HEK293 (cell line): ENCODE measurements at regions not wholly inside any gene's neighbourhood (a gene's known extent, or its start where the extent isn't known, plus 50 kb on each side); places are given as distances from the start of the nearest gene placed in this dataset.

Experiments used
- ATF2 ChIP-seq: fragments of 450-650 bp; formaldehyde crosslinking; IDR thresholded peaks from 2 replicates; pipeline ENCODE4 v1.5.1; 2016; ENCODE audit warnings: missing biosample characterization, missing genetic modification characterization, low read depth
- CTCF ChIP-seq: fragments of 450-650 bp; formaldehyde crosslinking; IDR thresholded peaks from 2 replicates; pipeline ENCODE4 v1.5.1; 2016; ENCODE audit warnings: missing biosample characterization, missing genetic modification characterization
- INSM2 ChIP-seq: fragments of 450-650 bp; formaldehyde crosslinking; IDR thresholded peaks from 2 replicates; pipeline ENCODE4 v1.5.1; 2016; ENCODE audit warnings: missing biosample characterization, missing genetic modification characterization
- KLF16 ChIP-seq: fragments of 450-650 bp; formaldehyde crosslinking; IDR thresholded peaks from 2 replicates; pipeline ENCODE4 v1.5.1; 2017; ENCODE audit warnings: missing biosample characterization, missing genetic modification characterization
- YY1 ChIP-seq: fragments of 450-650 bp; formaldehyde crosslinking; IDR thresholded peaks from 2 replicates; pipeline ENCODE4 v1.5.1; 2018; ENCODE audit warnings: missing biosample characterization, missing genetic modification characterization
- ZNF157 ChIP-seq: fragments of 450-650 bp; formaldehyde crosslinking; IDR thresholded peaks from 2 replicates; pipeline ENCODE4 v1.5.1; 2016; ENCODE audit warnings: missing biosample characterization, missing genetic modification characterization
- ZNF221 ChIP-seq: fragments of 450-650 bp; formaldehyde crosslinking; IDR thresholded peaks from 2 replicates; pipeline ENCODE4 v1.5.1; 2017; ENCODE audit warnings: missing biosample characterization, missing genetic modification characterization, borderline replicate concordance
- ZNF24 ChIP-seq: fragments of 450-650 bp; formaldehyde crosslinking; IDR thresholded peaks from 2 replicates; pipeline ENCODE4 v1.5.1; 2016; ENCODE audit warnings: missing biosample characterization, missing genetic modification characterization
- ZNF558 ChIP-seq: fragments of 450-650 bp; formaldehyde crosslinking; IDR thresholded peaks from 2 replicates; pipeline ENCODE4 v1.5.1; 2016; ENCODE audit warnings: missing biosample characterization, missing genetic modification characterization
- ZNF776 ChIP-seq: fragments of 450-650 bp; formaldehyde crosslinking; IDR thresholded peaks from 2 replicates; pipeline ENCODE4 v1.5.0; 2017; ENCODE audit warnings: missing biosample characterization, missing genetic modification characterization, borderline replicate concordance

DNA sequence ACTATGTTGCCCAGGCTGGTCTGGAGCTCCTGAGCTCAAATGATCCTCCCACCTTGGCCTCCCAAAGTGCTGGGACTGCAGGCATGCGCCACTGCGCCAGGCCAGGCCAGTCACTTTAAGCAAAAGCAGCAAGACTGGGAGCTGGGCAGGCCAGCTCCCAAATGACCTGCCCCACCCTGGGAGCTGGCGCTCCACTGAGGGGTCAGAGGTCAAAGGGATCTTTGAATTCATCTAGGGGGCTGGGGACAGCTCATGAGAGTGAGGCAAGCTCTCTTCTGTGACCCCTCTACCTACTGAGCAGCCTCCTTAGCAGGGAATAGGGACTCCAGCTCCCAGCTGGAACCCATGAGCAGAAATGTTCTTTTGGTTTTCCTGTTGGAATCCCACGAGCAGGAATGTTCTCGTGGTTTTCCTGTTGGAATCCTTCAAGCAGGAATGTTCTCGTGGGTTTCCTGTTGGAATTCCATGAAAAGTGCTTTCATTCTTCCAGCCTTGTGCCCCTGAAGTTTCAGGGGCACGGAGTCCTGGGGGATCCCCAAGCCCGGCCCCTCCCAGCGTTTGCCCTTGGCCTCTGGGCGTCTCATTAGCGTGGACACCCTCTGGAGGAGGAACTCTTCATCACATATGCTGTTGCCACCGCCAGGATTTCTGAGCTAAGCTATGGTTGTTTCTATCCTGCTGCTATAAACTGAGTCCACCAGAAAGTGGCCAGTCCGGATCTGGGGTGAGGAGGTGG lies 162.0 kb upstream of the HAAO start:
- TF ChIP-seq CTCF (tag by site-specific recombination) (no peak), ZNF558 (no peak), YY1 (no peak), KLF16 (tag by site-specific recombination) (no peak), ATF2 (tag by site-specific recombination) (no peak), ZNF157 (tag by site-specific recombination) (no peak), ZNF221 (no peak), ZNF776 (no peak), ZNF24 (tag by site-specific recombination) (no peak), INSM2 (tag by site-specific recombination) (no peak)
